HL-60/S4 treated with retinoic acid at 250 ng/mL for 4 days and 3 days (cell line): ENCODE measurements at regions not wholly inside any gene's neighbourhood (a gene's known extent, or its start where the extent isn't known, plus 50 kb on each side); places are given as distances from the start of the nearest gene placed in this dataset.
"Not testable (repeated sequence)": the region's sequence is repeated elsewhere in the genome, so short reads cannot be mapped to it uniquely, and the experiment has no call there.

ENCODE experiments used
- in situ Hi-C: fragments of 300-500 bp; cut with MboI; formaldehyde crosslinking; loops from 2 replicates; pipeline ENCODE4 v1.7.0; 2022; ENCODE audit warnings: low sequenced_read_pairs

DNA sequence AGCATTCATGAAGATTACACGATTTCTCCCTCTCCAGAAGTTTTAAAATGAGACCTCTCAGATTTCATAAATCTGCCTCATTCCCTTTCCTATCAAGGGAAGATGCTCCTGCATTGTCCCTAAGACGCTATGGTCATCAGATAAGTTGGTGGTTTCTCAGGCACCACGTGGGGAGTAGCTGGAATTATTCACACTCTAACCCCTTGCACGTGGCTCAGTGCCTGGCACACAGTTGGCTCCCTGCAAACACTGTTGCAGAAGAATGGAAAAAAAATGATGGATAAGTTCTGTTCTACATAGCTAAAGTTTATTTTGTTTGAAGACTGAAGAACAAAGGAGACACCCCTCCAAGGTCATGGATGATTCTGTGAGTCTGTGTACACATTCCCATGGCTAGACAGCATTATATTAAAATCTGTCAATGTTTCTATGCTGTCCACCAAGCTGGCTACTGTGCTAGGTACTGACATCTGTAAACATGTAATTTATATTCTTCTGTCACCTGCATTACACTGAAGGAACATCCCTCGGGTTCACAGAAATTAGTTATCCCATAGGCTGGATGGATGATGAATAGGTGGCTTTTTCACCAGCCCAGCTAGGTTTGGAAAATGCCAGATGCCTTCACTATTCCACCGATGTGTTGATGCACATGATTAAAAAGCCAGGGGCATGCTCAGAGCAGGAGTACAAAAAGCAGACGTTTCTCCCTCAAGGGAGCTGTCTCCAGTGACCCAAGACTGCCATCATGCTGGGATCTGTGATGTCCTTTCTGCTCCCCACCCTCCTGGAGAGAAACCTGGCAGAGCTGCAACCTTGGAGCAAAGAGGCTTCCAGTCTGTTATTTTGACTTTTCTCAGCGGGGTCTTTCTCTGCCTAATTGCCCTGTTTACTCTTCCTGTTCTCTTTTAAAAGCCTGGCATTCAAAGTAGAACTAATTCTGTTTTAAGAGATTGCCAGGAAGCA, 610.5 kb downstream of the UTRN start:
- in situ Hi-C loops: no loop called here

DNA sequence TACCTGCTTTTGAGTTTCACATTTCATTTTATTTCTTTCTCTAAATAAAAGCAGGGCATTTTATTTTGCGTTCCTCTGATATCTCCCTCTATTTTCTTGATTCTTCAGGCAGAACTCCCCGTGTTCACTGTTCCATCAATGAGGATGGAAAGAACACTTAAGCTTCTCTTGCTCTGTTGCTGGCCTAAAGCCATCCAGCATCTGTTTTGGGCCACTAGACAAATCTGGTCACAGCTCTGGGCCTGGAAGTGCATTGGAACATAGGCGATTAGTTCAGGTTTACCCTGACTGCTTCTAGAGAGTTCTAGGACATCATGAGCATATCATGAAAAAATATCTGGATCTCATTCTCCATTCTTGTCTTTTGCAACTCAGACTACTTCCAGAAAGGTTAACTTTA, 611.2 kb downstream of the UTRN start:
- in situ Hi-C loops: no loop called here

DNA sequence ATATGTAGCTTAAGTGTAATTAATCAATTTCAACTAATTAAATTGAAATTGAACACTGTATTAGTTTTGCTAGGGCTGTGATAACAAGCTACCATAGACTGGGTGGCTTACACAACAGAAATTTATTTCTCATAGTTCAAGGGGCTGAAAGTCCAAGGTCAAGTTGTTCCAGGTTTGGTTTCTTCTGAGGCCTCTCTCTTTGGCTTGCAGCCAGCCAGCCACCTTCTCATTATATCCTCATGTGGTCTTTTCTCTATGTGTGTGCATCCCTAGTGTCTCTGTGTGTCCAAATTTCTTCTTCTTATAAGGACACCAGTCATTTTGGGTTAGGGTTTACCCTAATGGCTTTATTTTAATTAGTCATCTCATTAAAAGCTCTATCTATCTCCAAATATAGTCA, 611.7 kb downstream of the UTRN start:
- in situ Hi-C loops: no loop called here

DNA sequence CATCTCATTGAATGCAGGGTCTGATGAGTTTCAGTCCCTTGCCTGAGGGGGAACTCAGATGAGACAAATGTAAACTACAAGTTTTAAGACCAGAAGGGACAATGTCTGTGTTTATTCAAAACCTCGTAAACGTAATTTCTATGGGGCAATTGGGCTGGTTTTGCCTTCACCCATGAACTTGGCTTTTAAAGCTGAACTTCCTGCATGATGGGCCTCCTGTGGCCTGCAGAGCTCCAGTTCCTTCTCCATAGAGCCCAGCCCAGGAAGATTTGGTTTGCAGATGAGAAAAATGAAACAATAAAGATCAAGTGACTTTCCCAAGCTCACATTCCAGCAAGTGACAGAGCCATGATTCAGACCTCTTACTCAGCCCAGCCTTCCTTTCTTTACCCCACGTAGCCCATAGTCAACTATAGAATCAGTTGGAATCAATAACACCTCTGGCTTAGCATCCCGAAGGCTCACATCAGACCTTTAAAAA, 612.3 kb downstream of the UTRN start:
- in situ Hi-C loops: no loop called here

DNA sequence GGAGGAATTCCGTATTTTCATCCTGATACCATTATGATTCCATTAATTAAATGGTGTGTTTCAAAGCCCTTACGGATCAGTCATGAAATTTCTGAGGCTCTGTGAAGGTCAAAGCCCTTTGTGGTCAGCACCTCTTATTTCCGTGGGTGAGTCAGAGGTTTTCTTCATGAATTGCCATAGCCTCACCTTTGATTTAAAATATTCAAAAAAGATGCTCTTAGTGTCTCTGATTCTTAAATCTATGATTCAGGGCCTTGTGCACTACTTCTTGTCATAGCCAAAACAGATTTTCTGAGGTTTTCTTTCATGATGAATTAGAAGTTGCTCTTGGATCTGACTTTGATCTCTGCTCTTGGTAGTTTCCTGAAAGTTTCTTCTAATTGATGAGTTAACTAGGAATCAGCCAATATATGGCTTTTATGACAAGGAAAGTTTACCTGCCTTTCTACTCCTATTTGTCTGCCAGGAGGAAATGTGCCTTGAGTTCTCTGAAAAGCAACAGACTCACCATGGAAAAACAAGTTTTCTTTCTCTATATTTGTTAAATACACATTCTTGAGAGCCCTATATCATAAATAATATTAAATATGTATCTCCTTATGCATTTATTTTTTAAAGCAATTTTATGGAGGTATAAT, 613.0 kb downstream of the UTRN start:
- in situ Hi-C loops: no loop called here

DNA sequence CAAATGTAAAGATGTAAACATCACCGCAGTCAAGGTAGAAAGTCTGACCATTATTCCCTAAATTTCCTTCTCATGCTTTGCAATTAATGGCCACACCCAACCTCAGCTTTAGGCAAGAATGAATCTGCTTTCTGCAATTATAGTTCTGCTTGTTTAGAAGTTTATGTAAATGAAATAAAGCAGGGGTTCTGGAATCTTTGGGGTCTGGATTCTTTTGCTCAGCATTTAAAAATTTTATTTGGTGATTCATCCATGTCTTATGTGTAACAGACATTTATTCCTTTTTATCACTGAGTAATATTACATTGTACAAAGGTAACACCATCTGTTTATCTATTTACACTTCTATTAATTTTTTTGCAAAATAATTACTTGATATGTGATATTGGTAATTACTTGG, 613.6 kb downstream of the UTRN start:
- in situ Hi-C loops: no loop called here

DNA sequence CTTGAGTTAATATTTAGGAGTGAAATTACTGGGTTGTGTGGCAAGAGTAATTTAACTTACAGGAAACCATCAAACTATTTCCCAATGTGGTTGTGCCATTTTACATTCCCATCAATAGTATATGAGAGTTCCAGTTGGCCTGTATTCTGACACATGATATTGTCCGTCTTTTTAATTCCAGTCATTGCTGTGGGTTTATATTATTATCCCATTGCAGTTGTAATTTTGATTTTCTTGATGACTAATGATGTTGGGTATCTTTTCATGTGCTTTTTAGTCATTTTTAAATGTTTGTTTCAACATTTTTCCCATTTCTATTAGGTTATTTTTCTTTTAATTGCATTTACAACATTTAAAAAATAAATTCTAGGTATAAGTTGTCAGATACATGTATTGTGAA, 614.0 kb downstream of the UTRN start:
- in situ Hi-C loops: no loop called here

DNA sequence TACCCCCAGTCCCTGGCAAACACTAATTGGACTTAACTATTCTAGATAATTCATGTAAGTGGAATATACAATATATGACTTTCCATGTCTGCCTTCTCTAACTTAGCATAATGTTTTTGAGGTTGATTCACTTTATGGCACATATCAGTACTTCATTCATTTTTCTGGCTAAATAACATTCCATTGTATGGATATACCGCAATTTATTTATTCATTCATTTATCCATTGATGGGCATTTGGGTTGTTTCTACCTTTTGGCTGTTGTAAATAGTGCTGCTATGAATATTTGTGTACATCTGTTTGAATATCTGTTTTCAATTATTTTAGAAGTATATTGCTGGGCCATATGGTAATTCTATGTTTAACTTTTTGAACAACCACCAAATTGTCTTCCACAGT, 616.3 kb downstream of the UTRN start:
- in situ Hi-C loops: no loop called here

DNA sequence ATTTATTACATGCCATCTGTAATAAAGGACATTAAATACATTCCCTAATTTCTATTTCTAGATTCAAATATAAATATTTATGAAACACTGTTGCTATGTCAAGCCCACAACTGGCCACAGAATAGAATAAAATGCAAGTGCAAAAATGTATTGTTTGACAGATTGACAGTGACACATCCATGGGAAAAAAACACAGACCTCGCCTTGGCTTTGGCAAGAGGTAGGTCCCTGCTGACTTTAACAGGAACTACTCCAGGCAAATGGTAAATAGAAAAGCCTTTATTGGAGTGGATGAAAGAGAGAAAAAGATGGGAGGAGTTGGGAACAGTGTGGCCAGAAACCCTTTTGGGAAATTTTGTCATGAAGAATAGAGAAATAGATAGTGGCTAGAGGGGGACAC, 622.9 kb downstream of the UTRN start:
- in situ Hi-C loops: no loop called here

DNA sequence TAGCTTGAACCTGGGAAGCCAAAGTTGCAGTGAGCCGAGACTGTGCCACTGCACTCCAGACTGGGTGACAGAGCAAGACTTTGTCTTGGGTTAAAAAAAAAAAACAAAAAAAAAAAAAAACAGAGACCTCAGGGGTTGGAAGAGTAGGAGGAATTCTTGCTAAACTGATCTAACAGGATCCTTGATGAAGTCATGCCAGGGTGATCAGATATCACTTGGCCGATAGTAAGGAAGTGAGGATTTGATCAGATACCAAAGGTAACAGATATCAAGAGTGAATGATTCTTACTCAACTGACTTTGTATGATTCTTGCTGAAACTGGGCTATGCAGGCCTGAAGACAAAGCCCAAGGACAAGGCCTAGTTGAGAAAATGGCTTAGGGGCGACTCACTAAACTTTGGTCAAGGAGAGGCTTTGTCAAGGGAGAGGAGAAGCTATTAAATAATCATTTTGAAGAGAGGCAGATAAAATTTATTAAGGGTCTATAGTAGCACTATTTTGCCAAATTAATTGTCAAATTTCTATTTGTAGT, 624.7 kb downstream of the UTRN start:
- in situ Hi-C loops: no loop called here

DNA sequence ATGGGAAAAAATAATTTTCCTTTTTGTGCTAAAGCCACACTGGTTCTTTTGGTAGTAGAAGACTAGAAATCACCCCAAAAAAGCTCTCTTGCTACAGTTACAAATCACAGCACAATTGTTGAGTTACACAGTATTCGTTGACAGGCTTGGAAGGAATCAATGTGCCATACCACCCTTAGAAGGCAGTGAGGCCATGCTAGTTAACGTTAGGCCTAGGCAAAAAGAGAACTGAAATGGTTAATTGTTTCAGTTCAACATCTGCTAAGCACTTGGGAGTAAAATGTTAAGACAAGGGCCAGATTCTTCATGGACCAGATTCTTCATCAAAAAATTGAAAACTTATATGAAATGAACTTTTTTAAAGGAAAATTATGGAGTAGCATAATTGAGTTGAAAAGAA, 626.2 kb downstream of the UTRN start:
- in situ Hi-C loops: no loop called here

DNA sequence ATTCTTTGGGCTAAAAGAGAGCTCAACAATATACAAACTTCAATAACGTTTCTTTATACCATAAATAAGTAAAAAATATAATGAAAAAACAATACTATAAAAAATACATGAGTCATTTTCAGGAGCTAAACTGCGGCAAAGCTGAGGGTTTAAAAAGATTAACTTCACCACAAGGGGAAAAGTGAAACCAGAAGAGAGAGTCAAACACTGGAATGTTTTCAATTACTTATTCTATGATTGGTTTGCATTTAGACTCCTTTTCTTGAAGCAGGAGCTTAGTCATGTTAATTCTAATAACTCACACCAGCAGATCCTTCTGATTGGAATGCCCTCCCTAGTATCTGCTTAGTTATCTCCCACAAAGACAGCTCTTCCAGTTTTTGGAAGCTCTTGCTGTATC, 627.3 kb downstream of the UTRN start:
- in situ Hi-C loops: no loop called here

DNA sequence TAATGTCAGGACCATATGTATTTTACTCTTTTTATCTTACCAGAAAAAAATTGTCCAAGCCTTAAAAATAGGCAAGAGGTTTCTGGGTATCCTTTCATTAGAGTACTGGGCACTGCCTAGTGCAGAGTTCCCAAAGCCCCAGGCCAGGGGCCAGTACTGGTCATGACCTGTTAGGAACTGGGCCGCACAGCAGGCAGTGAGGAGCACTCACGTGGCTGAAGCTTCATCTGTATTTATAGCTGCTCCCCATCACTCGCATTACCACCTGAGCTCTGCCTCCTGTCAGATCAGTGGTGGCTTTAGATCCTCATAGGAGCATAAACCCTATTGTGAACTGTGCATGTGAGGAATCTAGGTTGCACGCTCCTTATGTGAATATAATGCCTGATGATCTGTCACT, 632.9 kb downstream of the UTRN start:
- in situ Hi-C loops: no loop called here

DNA sequence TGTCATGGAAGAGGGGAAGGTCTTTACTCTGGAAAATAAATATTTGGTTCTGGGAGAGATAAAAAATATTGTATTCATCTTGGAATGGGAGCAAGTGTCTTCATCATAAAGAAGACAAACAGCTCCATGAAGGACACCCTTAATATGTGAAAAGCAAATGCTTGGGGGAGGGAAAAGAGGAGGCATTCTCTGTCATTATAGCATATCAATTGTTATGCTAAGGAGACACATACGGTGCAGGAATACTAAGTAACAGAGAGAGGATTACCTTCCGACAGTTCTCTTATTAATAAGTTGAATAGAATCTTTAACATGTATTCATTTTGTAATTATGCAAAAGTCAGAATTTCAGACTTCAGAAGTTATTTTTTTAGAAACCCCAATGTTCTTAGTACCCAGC, 634.4 kb downstream of the UTRN start:
- in situ Hi-C loops: no loop called here

DNA sequence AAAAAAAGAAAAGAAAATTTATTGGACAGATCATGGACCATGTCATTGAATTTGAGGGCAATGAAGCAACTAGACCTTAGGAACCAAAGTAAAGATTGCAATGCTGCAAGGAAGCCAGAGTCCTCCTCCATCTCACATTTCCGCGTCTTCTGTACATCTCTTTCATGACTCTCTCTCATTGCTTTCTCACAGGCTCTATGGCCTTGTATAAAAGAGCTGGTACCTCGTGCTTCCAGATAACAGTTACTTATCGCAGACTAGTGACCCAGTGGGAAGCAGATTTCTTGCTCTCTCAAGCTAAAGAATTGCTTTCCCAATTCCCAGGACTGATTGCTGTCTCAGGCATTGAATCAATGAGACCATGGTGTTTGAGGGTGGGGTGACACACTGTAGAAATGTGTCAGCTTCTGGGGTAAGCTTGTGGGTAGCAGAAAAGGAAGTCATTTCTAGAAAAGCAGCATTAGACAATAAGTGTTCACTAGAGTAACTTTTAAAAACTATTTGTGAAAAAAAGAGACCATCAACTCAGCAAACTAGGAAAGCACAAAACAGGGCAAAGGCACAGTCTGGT, 635.3 kb downstream of the UTRN start:
- in situ Hi-C loops: no loop called here

DNA sequence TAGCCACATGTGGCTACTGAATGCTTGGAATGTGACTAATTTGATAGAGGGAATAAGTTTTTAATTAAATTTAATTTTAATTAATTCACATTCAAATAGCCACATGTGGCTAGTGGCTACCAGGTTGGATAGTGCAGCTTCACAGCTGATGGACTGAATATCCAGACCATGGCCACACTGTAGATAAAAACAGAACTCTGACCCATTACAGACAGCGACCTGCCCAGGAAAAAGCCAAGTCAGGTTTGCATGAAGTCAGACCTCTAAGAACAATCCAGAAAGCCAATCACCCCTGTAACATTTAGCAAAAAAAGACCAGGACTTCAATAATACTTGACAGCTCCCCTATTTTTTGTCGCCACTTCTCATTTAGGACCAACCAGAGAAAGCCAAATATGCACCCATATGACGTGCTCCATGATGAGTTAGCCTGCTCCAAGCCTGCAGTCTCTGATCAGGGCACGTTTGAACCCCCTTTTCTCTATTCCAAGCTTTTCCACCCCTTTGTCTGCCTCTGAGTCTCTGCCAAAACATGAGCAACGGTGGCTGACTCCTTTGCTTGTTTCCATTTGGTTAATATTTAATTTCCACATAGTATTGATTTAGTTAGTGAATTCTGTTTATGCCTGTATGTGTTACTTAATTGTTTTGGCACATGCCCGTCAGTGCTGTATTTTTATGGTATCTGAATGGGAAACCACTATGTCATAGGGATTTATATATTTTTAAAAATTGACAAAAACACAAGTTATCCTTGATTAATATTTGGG, 636.3 kb downstream of the UTRN start:
- in situ Hi-C loops: no loop called here

DNA sequence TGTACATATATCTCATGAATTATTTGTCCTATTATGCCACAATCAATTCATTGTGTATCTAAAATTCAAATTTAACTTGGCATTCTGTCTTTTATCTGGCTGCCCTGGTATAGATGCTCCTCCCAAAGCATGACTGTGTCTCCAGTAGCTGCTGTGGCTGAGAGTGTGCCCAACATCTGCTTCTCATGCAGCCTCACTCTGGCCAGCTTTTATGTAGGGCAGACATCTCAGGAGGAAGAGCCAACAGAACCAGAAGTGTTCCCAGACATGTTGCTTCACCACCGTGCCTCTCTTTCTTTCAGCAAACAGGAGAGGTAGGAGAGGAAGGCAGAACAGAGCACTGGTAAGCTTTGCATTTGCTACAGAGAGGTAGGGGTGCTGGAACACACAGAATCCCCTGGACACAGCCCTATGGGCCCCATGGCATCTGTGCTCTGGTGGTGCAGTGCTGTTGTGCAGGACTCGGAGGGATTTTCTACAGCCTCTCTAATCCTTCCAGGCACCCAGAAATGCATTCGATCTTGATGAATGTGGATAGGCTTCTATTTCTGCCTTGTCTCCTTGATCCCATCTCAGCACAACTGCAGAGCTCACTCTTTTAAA, 637.1 kb downstream of the UTRN start:
- in situ Hi-C loops: no loop called here

DNA sequence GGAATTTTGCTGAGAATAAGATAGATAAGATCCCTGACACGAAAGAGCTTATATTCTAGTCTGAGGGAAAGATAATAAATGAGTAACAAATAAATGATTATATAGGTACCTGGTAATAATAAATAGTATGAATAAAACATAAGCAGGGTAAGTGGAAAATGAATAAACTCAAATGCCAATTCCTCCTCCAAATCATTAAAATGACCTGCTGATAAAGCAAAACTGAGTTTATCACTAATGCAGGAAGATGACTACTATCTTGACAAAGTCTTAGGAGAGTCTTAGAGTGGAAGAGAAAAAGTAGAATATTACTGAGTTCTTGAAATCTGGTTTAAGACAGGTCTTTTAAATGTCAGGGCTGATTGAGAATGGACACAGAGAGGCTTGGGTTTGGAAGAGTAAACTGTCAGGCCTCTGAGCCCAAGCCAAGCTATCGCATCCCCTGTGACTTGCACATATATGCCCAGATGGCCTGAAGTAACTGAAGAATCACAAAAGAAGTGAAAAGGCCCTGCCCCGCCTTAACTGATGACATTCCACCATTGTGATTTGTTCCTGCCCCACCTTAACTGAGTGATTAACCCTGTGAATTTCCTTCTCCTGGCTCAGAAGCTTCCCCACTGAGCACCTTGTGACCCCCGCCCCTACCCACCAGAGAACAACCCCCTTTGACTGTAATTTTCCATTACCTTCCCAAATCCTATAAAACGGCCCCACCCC, 637.8 kb downstream of the UTRN start:
- in situ Hi-C loops: not testable (repeated sequence)

DNA sequence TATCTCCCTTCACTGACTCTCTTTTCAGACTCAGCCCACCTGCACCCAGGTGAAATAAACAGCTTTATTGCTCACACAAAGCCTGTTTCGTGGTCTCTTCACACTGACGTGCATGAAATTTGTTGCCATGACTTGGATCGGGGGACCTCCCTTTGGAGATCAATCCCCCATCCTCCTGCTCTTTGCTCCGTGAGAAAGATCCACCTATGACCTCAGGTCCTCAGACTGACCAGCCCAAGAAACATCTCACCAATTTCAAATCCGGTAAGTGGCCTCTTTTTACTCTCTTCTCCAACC, 638.3 kb downstream of the UTRN start:
- in situ Hi-C loops: not testable (repeated sequence)

DNA sequence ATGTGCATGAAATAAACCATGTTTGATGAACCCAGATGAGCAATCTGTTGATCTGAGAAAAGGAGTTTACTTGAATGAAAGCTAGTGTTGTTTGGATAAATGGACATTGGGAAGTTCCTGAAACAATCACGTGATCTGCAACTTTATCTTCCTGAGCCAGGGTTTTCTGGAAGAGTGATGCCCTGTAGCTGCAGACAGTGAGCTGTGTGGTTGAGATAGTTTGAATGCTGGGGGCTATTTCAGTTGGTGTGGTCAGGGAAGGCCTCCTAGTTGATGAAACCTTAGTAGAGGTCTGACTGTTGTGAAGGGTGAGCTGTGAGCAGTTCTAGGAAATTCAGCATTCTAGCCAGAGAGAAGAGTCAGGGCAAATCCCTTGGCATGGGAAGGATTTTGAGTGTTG, 643.7 kb downstream of the UTRN start:
- in situ Hi-C loops: loop anchor here (25.0 kb wide), 1 partner anchor 342 kb away; no protein-coding TSS in a partner anchor
